ENCODE measurements at regions not wholly inside any gene's neighbourhood (a gene's known extent, or its start where the extent isn't known, plus 50 kb on each side); places are given as distances from the start of the nearest gene placed in this dataset.

GRCh38 chr20:41870869-41871462 lies 252.8 kb upstream of the CHD6 start:
- TF ChIP-seq CTCF (IDR thresholded peaks at IDR 0.05) (no peak), POLR2AphosphoS5 (IDR thresholded peaks at IDR 0.05) (no peak), EP300 (IDR thresholded peaks at IDR 0.05; ENCODE audit: low read depth) (no peak), POLR2A (IDR thresholded peaks at IDR 0.05) (no peak)
